ENCODE measurements at regions not wholly inside any gene's neighbourhood (a gene's known extent, or its start where the extent isn't known, plus 50 kb on each side); places are given as distances from the start of the nearest gene placed in this dataset.

DNA sequence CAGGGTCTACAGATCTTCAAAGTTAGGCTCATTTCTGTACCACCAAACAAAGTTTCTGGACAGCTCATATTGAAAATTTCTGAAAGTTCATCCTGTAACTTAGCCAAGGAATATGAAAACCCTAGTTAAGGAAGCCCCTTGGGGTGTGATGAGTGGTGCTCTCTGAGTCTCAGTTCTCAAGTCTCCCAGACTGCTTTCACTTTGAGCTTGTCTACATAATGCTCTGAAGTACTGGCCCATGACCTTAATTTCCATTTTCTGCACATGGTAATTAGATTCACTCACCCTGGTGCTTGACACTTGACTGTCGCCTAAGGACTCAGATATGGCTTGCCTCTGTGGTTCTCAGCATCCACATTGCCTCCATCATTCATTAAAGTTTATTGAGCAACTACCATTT is 51.7 kb upstream of the SATB2 start:
- TF ChIP-seq CTCF (conservative IDR thresholded peaks at IDR 0.05; ENCODE audit: low read length) = no peak
- no peak for TF ChIP-seq EZH2phosphoT487 (IDR thresholded peaks at IDR 0.05; ENCODE audit: borderline replicate concordance, low read depth, low read length)

Data from OCI-LY7 (cell line).